ENCODE measurements at regions not wholly inside any gene's neighbourhood (a gene's known extent, or its start where the extent isn't known, plus 50 kb on each side); places are given as distances from the start of the nearest gene placed in this dataset.
"Not testable (repeated sequence)": the region's sequence is repeated elsewhere in the genome, so short reads cannot be mapped to it uniquely, and the experiment has no call there.

- no peaks in the 10 kb centered on the region for H3K27me3 Mint-ChIP-seq
- ATAC-seq (ENCODE audit: low read depth in 2 of 2): no peak
- H3K27ac Mint-ChIP-seq: no peak overlapping the region
- peak overlapping the region in 1 of 8 donors; percentile 35 for H3K4me3 Mint-ChIP-seq
- no peaks in the 10 kb centered on the region for H3K4me1 Mint-ChIP-seq
- DNase-seq: no peak
- peaks cover 0 to 6% (median 2%) of the 10 kb centered on the region in 7 donors for H3K9me3 Mint-ChIP-seq
- no peaks in the 10 kb centered on the region for H3K36me3 Mint-ChIP-seq
These were observed 1133.0 kb upstream of the LRRTM1 start for GRCh38 chr2:81437456-81438000.

GRCh38 chr2:81436256-81436655, 1131.7 kb upstream of the LRRTM1 start:
- no peaks in the 10 kb centered on the region for H3K4me1 Mint-ChIP-seq
- no peaks in the 10 kb centered on the region for H3K27me3 Mint-ChIP-seq
- H3K9me3 Mint-ChIP-seq: peaks cover 0 to 5% (median 0%) of the 10 kb centered on the region in 7 donors
- DNase-seq (no peak), ATAC-seq (ENCODE audit: low read depth in 2 of 2) (no peak)
- no peak overlapping the region for H3K27ac Mint-ChIP-seq
- H3K36me3 Mint-ChIP-seq: no peaks in the 10 kb centered on the region
- H3K4me3 Mint-ChIP-seq: no peak overlapping the region

- H3K36me3 Mint-ChIP-seq: no peaks in the 10 kb centered on the region
- no peak overlapping the region for H3K4me3 Mint-ChIP-seq
- no peaks in the 10 kb centered on the region for H3K4me1 Mint-ChIP-seq
- ATAC-seq (ENCODE audit: low read depth in 2 of 2): no peak
- H3K27me3 Mint-ChIP-seq: no peaks in the 10 kb centered on the region
- no peak for DNase-seq
- peaks cover 0 to 5% (median 0%) of the 10 kb centered on the region in 7 donors for H3K9me3 Mint-ChIP-seq
- no peak overlapping the region for H3K27ac Mint-ChIP-seq
These were observed 1108.1 kb upstream of the LRRTM1 start for GRCh38 chr2:81412681-81413080.

GRCh38 chr2:81403508-81403907, 1099.0 kb upstream of the LRRTM1 start:
- H3K4me3 Mint-ChIP-seq: no peak overlapping the region
- no peaks in the 10 kb centered on the region for H3K36me3 Mint-ChIP-seq
- H3K27me3 Mint-ChIP-seq: no peaks in the 10 kb centered on the region
- H3K9me3 Mint-ChIP-seq: peaks cover 0 to 11% (median 2%) of the 10 kb centered on the region in 7 donors
- H3K4me1 Mint-ChIP-seq: no peaks in the 10 kb centered on the region
- ATAC-seq (ENCODE audit: low read depth in 2 of 2) (no peak), DNase-seq (no peak)
- H3K27ac Mint-ChIP-seq: no peak overlapping the region

- Mint-ChIP-seq H3K27me3 (no peaks in the 10 kb centered on the region), H3K27ac (no peak overlapping the region), H3K9me3 (peaks cover 3 to 14% (median 4%) of the 10 kb centered on the region in 7 donors), H3K4me3 (no peak overlapping the region), H3K36me3 (no peaks in the 10 kb centered on the region), H3K4me1 (no peaks in the 10 kb centered on the region)
- ATAC-seq (ENCODE audit: low read depth in 2 of 2) (no peak), DNase-seq (no peak)
These were observed 1092.0 kb upstream of the LRRTM1 start for GRCh38 chr2:81396417-81397019.

- Mint-ChIP-seq H3K27me3 (no peaks in the 10 kb centered on the region), H3K4me1 (no peaks in the 10 kb centered on the region)
- DNase-seq: no peak
These were observed 1091.2 kb upstream of the LRRTM1 start for GRCh38 chr2:81395746-81396145.

GRCh38 chr2:81389203-81389602, 1084.7 kb upstream of the LRRTM1 start:
- no peak overlapping the region for H3K27ac Mint-ChIP-seq

More at GRCh38 chr2:81395746-81396145, 1091.2 kb upstream of the LRRTM1 start:
- H3K36me3 Mint-ChIP-seq: no peaks in the 10 kb centered on the region
- no peak overlapping the region for H3K27ac Mint-ChIP-seq
- no peak overlapping the region for H3K4me3 Mint-ChIP-seq
- peaks cover 3 to 19% (median 5%) of the 10 kb centered on the region in 7 donors for H3K9me3 Mint-ChIP-seq
- no peak for ATAC-seq (ENCODE audit: low read depth in 2 of 2)

GRCh38 chr2:81363800-81364199, 1059.2 kb upstream of the LRRTM1 start:
- ATAC-seq (ENCODE audit: low read depth in 2 of 2) (no peak), DNase-seq (no peak)
- H3K4me1 Mint-ChIP-seq: no peaks in the 10 kb centered on the region
- H3K9me3 Mint-ChIP-seq: peaks cover 0 to 15% (median 7%) of the 10 kb centered on the region in 7 donors
- no peak overlapping the region for H3K27ac Mint-ChIP-seq
- H3K4me3 Mint-ChIP-seq: no peak overlapping the region
- no peaks in the 10 kb centered on the region for H3K27me3 Mint-ChIP-seq
- H3K36me3 Mint-ChIP-seq: no peaks in the 10 kb centered on the region

More at GRCh38 chr2:81389203-81389602, 1084.7 kb upstream of the LRRTM1 start:
- ATAC-seq (ENCODE audit: low read depth in 2 of 2): no peak
- H3K4me3 Mint-ChIP-seq: no peak overlapping the region
- H3K27me3 Mint-ChIP-seq: no peaks in the 10 kb centered on the region
- no peaks in the 10 kb centered on the region for H3K36me3 Mint-ChIP-seq
- H3K4me1 Mint-ChIP-seq: no peaks in the 10 kb centered on the region
- no peak for DNase-seq
- peaks cover 4 to 28% (median 9%) of the 10 kb centered on the region in 7 donors for H3K9me3 Mint-ChIP-seq

GRCh38 chr2:81362468-81362867, 1057.9 kb upstream of the LRRTM1 start:
- H3K4me3 Mint-ChIP-seq; ATAC-seq (ENCODE audit: low read depth in 2 of 2); DNase-seq; H3K27me3 Mint-ChIP-seq; H3K4me1 Mint-ChIP-seq; H3K36me3 Mint-ChIP-seq; H3K27ac Mint-ChIP-seq: not testable (repeated sequence)
- H3K9me3 Mint-ChIP-seq: peaks cover 7 to 15% (median 11%) of the 10 kb centered on the region in 7 donors

- Mint-ChIP-seq H3K27me3 (no peaks in the 10 kb centered on the region), H3K9me3 (peaks cover 4 to 26% (median 16%) of the 10 kb centered on the region in 7 donors), H3K4me3 (no peak overlapping the region), H3K27ac (no peak overlapping the region), H3K4me1 (no peaks in the 10 kb centered on the region), H3K36me3 (no peaks in the 10 kb centered on the region)
- ATAC-seq (ENCODE audit: low read depth in 2 of 2) (no peak), DNase-seq (no peak)
These were observed 1050.9 kb upstream of the LRRTM1 start for GRCh38 chr2:81355436-81355835.

GRCh38 chr2:81334046-81334445, 1029.5 kb upstream of the LRRTM1 start:
- Mint-ChIP-seq H3K4me3 (no peak overlapping the region), H3K9me3 (peaks cover 0 to 11% (median 3%) of the 10 kb centered on the region in 7 donors), H3K27me3 (no peaks in the 10 kb centered on the region), H3K27ac (no peak overlapping the region), H3K36me3 (no peaks in the 10 kb centered on the region), H3K4me1 (no peaks in the 10 kb centered on the region)
- no peak for DNase-seq
- ATAC-seq (ENCODE audit: low read depth in 2 of 2): no peak

- H3K9me3 Mint-ChIP-seq: peaks cover under 1 to 10% (median 3%) of the 10 kb centered on the region in 7 donors
- H3K27ac Mint-ChIP-seq: no peak overlapping the region
- no peak overlapping the region for H3K4me3 Mint-ChIP-seq
- H3K27me3 Mint-ChIP-seq: no peaks in the 10 kb centered on the region
- no peaks in the 10 kb centered on the region for H3K36me3 Mint-ChIP-seq
- ATAC-seq (ENCODE audit: low read depth in 2 of 2) (no peak), DNase-seq (no peak)
- H3K4me1 Mint-ChIP-seq: no peaks in the 10 kb centered on the region
These were observed 1024.4 kb upstream of the LRRTM1 start for GRCh38 chr2:81328968-81329367.

- Mint-ChIP-seq H3K9me3 (peaks cover 5 to 15% (median 8%) of the 10 kb centered on the region in 7 donors), H3K27ac (no peak overlapping the region), H3K36me3 (no peaks in the 10 kb centered on the region), H3K4me1 (no peaks in the 10 kb centered on the region), H3K27me3 (no peaks in the 10 kb centered on the region), H3K4me3 (no peak overlapping the region)
- no peak for ATAC-seq (ENCODE audit: low read depth in 2 of 2)
- DNase-seq: no peak
These were observed 1023.4 kb upstream of the LRRTM1 start for GRCh38 chr2:81327911-81328310.

- Mint-ChIP-seq H3K36me3 (no peaks in the 10 kb centered on the region), H3K4me3 (no peak overlapping the region), H3K4me1 (no peaks in the 10 kb centered on the region), H3K27me3 (no peaks in the 10 kb centered on the region), H3K9me3 (peaks cover 5 to 20% (median 11%) of the 10 kb centered on the region in 7 donors), H3K27ac (no peak overlapping the region)
- no peak for ATAC-seq (ENCODE audit: low read depth in 2 of 2)
- no peak for DNase-seq
These were observed 1019.5 kb upstream of the LRRTM1 start for GRCh38 chr2:81324046-81324445.

Data from naive B cell (primary cell).